NB4 (cell line): ENCODE measurements at regions not wholly inside any gene's neighbourhood (a gene's known extent, or its start where the extent isn't known, plus 50 kb on each side); places are given as distances from the start of the nearest gene placed in this dataset.

Source experiments
- DNase-seq: peaks from one replicate; pipeline ENCODE4 v3.0.0; 2010; ENCODE audit warnings: low read depth
- H3K4me3 ChIP-seq: one replicate; pipeline ENCODE4 v1.5.1; 2011; ENCODE audit warnings: mild to moderate bottlenecking, low read depth, low read length, moderate library complexity
- CTCF ChIP-seq: IDR thresholded peaks from one replicate; pipeline ENCODE4 v1.5.1; 2012; ENCODE audit warnings: low read depth, low read length
- MAX ChIP-seq: IDR thresholded peaks from 2 replicates; pipeline ENCODE4 v1.6.1; 2011; ENCODE audit warnings: low read depth, low read length
- MYC ChIP-seq: IDR thresholded peaks from 2 replicates; pipeline ENCODE4 v1.6.1; 2011; ENCODE audit warnings: low read depth, low read length
- POLR2A ChIP-seq: IDR thresholded peaks from 2 replicates; pipeline ENCODE4 v1.6.1; 2011; ENCODE audit warnings: mild to moderate bottlenecking; ENCODE audit not compliant: insufficient read length; ENCODE audit errors: extremely low read depth

- DNase-seq: no peak
- TF ChIP-seq POLR2A: no peak
- no peak for TF ChIP-seq MYC
- no peak for TF ChIP-seq MAX
- TF ChIP-seq CTCF: no peak
- no peak overlapping the region for H3K4me3 ChIP-seq
These were observed 71.4 kb downstream of the SEC61G start for GRCh38 chr7:54687462-54688212.

GRCh38 chr7:54680377-54681005 lies 78.5 kb downstream of the SEC61G start:
- no peak for DNase-seq
- no peak for TF ChIP-seq MAX
- TF ChIP-seq MYC: no peak
- TF ChIP-seq CTCF: no peak
- TF ChIP-seq POLR2A: no peak
- H3K4me3 ChIP-seq: no peak overlapping the region

GRCh38 chr7:54679490-54679817 lies 79.6 kb downstream of the SEC61G start:
- no peak overlapping the region for H3K4me3 ChIP-seq
- TF ChIP-seq MAX: no peak
- TF ChIP-seq MYC: no peak
- no peak for TF ChIP-seq CTCF
- TF ChIP-seq POLR2A: no peak
- DNase-seq: no peak

GRCh38 chr7:54678763-54679489 lies 80.1 kb downstream of the SEC61G start:
- no peak overlapping the region for H3K4me3 ChIP-seq
- TF ChIP-seq CTCF (no peak), POLR2A (no peak), MAX (no peak), MYC (no peak)
- no peak for DNase-seq

- TF ChIP-seq MYC (no peak), MAX (no peak), POLR2A (no peak), CTCF (no peak)
- no peak for DNase-seq
- H3K4me3 ChIP-seq: no peak overlapping the region
These were observed 84.1 kb downstream of the SEC61G start for GRCh38 chr7:54674891-54675290.
